Loucy (cell line): ENCODE measurements at regions not wholly inside any gene's neighbourhood (a gene's known extent, or its start where the extent isn't known, plus 50 kb on each side); places are given as distances from the start of the nearest gene placed in this dataset.

ENCODE experiments used
- EZH2phosphoT487 ChIP-seq: fragments of 200-600 bp; IDR thresholded peaks from 2 replicates; pipeline ENCODE4 v1.6.1; 2018; ENCODE audit warnings: antibody characterized with exemption, mild to moderate bottlenecking, moderate library complexity, borderline replicate concordance
- TF ChIP-seq, protein P1 (sequence below): fragments of 200-600 bp; sonication (generic); conservative IDR thresholded peaks from 2 replicates; pipeline ENCODE4 v1.5.1; 2014; ENCODE audit warnings: mild to moderate bottlenecking, antibody characterized with exemption, low read length

DNA sequence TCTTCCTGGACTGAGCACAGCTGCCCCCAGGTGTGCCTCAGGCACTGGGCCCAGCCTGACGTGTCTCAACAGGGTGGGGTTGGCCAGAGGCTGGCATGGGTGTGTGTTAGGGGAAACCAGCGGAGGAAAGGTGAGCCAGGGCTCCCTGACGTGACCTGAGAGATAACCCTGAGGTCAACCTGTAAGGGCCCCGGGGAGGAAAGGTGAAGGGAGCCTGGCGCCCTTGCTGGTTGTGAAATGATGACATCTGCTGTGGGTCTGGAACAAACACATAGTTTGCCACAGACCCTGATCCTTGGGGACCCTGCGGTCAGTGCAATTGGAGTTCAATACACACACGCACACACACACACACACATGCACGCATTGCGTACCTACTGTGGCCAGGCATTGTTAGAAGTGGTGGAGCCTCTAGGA is 100.2 kb upstream of the TLE3 start:
- TF ChIP-seq, protein P1, sequence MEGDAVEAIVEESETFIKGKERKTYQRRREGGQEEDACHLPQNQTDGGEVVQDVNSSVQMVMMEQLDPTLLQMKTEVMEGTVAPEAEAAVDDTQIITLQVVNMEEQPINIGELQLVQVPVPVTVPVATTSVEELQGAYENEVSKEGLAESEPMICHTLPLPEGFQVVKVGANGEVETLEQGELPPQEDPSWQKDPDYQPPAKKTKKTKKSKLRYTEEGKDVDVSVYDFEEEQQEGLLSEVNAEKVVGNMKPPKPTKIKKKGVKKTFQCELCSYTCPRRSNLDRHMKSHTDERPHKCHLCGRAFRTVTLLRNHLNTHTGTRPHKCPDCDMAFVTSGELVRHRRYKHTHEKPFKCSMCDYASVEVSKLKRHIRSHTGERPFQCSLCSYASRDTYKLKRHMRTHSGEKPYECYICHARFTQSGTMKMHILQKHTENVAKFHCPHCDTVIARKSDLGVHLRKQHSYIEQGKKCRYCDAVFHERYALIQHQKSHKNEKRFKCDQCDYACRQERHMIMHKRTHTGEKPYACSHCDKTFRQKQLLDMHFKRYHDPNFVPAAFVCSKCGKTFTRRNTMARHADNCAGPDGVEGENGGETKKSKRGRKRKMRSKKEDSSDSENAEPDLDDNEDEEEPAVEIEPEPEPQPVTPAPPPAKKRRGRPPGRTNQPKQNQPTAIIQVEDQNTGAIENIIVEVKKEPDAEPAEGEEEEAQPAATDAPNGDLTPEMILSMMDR, result no peak
- no peak for TF ChIP-seq EZH2phosphoT487
